Left renal pelvis (tissue), 4 donors: ENCODE measurements at regions not wholly inside any gene's neighbourhood (a gene's known extent, or its start where the extent isn't known, plus 50 kb on each side); places are given as distances from the start of the nearest gene placed in this dataset.

Source experiments
- DNase-seq, 4 donors: peaks; one replicate each; pipeline ENCODE4 v3.0.0-alpha.2; 2013; ENCODE audit warnings: low read depth in 4 of 4, low spot score in 3 of 4

DNA sequence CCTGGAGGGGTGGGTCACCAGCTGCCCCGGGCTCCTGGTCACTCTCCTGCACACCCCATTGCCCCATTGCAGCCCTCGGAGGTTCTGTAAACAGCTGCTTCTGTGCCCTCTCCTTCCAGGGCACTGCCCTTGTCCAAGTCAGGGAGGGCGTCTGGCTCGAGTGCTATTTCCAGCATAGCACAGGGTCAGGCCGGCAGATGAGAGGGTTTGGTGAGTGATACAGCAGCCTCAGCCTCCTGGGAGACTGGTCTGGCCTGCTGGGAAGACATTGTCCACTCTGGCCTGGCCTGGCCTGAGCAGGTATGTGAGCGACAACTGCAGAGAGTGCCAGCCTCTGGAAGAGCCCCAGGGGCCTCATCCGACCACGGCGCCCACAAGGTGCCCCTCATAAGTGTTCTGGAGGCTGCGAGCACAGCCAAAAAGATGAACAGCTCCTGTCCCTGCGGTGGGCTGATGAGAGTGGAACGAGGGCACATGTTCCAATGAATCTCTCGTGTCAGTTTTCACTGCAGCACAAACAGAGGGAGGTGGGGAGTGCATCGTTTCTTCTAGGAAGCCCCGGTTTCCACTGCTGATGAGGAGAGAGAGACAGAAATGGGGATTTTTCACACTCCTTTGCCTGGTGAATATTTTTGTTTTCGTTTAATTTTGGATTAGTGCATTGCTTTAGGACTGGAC, 105.8 kb upstream of the SDK2 start:
- no peak for DNase-seq

DNA sequence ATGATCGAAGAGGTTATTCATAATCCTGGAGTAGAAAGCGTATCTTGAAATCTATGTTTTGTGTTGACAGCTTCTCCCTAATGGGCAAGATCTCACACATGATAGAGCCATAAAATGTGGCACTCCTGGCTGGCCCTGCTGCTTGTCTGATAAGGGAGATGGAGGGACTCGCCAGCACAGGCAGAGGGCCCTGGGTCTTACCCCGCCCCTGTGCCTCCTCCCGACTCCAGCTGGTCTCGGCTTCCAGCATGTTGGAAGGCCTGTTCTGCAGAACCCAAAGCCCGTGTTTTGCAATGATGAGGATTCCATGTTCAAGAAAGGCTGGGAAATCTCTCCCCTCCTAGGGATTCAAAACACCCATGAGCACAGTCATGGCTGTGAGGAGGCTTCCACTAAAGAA, 106.7 kb upstream of the SDK2 start:
- DNase-seq = no peak

DNA sequence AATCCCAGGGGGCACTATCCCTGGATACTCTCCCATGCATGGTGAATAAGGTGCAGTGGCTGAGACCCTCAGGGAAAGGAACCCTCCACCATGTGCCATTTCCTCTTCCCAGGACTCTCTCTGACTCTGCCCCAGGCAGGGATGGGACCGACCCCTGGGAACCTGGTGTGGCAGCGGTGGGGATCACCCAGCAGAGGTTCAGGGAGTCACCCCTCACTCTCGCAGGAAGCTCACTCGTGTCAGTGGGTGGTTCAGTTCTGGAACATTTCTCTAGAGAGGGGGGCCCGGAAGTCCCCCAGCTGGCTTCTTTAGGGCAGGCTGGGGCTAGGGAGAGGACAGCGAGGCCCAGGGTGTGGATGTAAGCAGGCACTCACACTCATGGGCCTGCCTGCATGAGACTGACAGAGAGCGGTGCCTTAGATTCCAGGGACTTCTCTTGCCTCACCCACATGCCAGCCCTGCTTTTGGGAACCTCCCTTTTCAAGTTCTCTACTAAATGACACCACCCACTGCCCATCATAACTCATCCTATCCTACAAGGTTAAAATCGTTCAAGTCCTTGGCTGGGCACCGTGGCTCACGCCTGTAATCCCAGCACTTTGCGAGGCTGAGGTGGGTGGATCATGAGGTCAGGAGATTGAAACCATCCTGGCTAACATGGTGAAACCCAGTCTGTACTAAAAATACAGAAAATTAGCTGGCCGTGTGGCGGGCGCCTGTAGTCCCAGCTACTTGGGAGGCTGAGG, 109.7 kb upstream of the SDK2 start:
- no peak for DNase-seq

DNA sequence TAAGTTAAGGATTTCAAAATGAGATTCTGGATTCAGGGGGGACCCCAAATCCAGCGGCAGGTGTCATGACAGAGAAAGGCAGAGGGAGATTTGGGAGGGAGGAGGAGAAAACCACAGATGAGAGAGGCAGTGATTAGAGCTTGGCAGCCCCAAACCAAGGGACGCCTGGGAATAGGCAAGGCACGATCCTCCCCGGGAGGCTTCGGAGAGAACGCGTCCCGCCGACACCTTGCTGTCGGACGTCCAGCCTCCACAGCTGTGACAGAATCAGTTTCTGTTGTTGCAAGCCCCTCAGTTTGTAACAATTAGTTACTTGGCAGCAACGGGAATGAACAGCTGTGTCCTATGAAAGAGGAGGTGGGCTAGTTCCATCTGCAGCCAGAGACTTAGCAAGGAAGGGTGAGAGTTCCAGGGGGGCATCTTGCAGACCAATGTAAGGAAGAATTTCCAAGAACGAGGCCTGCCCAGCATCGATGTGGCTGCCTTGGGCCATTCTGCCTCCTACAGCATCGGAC, 110.7 kb upstream of the SDK2 start:
- no peak for DNase-seq

DNA sequence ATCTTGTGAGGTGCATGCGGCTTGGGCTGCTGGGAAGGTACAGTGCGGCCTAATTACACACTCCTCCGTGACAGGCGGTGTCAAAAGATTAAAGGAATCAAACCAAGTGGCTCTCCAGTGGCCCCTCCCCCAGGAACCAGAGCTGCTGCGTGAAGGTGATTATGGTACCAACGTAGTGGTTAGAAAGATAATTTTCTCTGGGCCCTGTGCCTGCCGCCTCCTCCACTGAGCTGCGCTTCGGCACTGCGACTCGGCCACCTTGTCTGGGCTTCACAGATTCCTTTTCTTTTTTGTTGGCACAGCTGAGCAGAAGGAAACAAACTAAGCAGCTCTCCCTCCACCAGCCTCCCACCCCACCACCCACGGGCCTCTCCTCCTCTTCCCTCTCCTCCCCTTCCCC, 113.2 kb upstream of the SDK2 start:
- no peak for DNase-seq

DNA sequence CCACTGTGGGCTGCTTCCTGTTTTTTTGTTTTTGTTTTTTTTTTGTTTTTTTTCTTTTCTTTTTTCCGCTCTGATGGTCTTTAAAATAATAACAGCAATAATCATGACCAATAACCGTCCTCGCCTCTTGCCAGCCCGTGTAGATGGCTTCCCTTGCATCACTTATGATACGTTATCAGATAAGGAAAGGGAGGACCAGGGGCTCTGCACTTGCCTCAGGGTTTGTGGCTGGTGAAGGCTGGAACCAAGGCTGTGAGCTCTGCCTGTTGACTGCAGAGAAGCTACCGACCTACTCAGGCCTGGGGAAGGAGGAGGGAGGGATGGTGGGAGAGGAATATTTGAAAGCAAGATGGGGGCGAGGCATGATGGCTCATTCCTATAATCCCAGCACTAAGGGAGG, 114.0 kb upstream of the SDK2 start:
- no peak for DNase-seq

DNA sequence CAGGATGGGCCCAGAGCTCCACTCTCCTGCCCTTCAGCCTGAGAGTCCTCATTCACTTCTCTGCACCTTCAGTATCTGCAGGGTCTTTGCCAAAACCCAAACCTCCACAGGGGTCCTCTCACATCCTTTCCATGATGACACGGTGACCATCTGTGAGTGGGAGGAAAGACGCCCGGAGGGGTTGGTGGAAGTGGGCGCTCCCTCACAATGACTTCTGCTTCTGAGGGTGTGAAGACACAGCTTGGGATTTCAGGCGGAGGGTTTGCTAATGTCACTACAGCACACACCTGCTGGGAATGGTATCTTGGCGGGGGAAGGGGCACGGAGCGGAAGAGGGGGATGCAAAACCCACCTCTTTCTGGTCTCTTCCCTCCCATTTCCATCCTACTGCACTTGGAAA, 115.1 kb upstream of the SDK2 start:
- no peak for DNase-seq

DNA sequence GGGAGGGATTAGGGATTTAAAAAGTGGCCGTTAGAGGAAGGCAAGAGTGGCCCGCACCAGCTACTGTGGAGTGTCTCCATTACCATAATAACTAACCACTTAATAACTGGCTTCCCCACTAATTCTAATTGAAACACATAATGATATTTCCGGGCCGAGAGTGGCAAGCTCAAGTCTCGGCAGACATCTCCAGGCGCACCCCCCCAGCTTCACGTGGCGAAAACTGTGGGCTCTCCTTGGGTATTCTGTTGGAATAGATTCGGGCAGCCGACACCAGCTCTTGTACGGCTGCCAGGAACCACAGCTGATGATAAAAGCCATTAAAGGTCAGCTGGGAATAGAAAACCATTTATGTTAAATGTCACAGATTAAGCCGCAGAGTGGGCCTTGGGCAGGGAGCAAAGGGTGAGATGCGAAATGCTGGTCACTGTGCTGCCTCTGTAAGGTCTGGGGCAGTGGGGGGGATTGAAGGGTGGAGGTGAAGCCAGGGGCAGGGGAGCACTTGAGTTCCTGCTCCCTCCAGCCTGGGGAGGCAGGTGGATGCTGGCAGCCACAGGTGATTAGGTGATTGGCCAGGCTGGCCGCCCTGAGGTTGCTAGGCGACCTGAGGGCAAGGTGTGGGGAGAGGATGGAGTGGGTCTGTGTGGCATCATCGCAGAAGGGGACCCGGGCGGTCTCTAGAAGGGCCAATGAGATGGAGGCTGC, 115.6 kb upstream of the SDK2 start:
- DNase-seq = no peak

DNA sequence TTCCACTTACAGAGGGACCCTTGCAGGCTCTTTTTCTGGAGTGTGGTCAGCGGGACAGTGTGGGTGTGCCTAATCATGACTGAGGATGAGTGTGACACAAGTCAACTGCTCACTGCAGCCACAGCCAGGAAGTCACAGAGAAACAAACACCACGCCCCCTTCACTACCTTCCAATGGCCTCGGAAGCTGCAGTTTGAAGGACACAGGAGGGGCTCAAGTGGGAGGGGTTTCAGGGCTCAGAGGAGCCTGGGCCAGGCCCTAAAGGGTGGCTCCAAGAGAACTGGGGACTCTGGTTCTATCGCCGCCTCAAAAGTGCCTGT, 116.2 kb upstream of the SDK2 start:
- no peak for DNase-seq

DNA sequence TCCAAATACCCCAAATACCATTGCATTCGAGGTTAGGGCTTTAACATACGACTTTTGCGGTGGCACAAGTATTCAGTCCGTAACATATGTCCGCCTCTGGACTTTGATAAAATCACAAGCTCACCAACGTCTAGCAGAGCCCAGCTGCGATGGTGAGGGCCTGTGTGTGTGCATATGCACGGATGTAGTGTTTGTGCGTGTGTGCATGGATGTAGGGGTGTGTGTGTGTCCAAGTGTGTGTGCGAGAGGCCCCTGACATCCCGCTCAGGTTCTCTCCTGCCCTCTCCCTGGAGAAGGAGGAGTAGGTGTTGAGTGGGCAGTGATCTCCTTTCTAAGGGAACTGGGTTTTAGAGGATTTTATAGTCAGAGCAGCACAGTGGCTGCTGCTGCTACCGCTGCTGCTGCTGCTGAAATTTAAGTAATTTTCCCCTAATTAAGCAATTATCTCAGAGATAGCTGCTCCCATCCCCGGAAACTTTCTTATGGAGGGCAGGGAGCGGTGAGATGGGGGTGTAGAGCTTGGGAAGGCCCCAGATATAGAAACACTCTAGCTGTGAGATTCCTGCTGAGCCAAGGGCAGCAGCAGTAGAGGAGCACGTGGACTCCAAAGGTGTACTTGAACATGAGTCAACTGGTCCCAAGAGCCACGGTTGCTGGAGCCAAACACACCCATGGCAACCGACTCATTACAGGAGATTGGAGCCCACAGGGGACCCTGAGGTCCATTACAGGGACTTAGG, 121.7 kb upstream of the SDK2 start:
- DNase-seq = no peak

DNA sequence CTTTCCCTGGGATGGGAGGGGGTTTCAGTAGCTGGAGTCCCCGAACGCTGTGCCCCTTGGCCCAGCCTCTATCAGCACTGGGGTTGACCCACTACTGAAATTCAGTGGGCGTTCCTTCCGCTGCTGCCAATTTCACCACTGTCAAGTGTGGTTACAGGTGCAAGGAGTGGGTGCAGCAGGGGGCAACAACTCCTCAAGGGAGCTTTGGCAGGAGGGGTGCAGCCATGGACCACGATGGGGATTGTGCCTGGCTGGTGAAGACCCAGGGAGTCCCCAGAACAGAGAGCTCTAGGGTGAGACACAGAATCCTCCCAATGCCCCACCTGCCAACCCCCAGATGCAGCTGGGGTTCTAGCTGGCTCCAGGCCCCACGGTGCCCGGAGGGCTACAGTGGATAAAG, 123.5 kb upstream of the SDK2 start:
- no peak for DNase-seq

DNA sequence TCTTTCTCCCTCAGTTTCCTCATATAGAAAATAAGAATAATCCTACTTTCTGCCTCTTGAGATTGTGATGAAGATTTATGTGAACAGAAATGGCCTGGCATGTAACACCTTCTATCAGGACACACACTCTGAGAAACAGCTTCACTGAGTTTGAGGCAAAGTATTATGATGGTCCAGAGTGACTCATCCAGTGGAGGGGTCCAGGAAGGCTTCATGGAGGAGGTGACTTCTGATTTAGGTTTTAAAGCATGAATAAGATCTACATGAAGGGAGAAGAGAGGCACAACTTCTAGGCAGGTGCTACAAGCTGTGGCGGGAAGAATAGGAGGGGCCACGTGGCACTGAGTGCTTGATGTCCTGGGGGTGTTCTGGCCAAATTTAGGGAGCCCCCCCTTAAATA, 124.4 kb upstream of the SDK2 start:
- no peak for DNase-seq

DNA sequence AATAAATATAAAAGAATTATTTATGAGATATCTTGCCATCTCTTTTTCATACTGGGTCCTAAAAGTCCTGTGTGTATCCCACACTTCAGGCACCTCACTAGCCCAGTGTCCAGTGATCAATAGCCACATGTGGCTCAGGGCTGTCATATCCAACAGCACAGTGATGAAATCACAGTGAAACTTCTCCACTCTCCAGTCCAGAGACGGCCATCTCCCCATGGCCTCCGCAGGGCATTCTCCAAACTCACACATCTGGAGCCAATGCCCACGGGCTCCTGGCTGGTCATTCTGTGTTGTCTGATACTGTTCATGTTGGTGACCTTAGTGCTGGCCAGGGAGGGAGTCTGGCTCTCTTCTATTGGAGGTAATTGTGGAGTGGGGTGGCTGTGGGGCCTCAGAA, 125.2 kb upstream of the SDK2 start:
- no peak for DNase-seq

DNA sequence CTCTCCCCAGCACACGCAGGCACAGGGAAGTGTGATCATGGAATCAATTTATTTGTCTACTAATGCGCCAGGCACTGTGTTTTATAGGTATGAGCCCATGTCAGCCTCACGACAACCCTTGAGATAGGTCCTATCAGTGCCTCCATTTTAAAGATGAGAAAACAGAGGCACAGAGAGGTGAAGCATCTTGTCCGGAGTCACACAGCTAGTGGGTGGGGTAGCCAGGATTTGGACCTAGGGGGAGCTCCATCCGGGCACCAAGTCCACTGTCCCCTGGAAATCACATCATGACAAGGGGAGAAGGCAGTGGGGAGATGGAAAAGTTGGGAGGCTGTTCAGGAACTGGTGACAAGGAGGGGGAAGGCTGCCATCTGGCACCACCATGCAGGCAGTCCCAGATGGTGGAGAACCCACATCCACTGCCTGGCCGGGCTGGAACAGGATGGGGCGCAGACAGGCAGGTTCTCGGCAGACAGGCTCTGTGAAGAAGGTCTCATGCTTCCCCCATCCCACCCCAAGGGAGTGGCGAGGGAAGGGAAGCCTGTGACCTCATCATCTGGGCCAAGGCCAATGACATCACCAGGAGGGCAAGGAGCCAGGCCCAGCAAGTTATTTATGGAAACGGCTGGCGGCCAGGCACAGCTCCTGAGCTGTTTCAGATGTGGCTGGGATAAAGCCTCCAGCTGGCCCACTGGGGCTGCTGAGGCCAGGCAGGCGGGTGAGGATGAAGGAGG, 126.0 kb upstream of the SDK2 start:
- DNase-seq = peak; percentile 39 to 67 (median 54)

DNA sequence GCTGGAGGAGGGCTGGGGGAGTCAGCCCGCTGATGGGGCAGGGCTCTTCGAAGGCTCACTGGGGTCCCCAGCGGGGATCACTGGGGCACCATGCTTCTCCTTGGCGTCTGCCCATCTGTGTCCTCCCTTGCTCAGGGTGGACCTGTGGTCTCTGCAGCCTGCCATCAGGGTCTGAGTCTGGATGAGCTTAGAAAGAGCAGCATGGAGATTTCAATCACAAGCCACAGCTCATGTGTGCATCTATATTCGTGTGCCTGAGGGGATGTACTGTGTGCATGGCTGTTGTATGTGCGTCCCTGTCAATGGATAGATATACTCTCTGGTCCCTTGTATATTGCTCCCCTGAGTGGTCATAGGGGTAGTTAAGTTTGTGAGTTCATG, 126.6 kb upstream of the SDK2 start:
- DNase-seq = no peak

DNA sequence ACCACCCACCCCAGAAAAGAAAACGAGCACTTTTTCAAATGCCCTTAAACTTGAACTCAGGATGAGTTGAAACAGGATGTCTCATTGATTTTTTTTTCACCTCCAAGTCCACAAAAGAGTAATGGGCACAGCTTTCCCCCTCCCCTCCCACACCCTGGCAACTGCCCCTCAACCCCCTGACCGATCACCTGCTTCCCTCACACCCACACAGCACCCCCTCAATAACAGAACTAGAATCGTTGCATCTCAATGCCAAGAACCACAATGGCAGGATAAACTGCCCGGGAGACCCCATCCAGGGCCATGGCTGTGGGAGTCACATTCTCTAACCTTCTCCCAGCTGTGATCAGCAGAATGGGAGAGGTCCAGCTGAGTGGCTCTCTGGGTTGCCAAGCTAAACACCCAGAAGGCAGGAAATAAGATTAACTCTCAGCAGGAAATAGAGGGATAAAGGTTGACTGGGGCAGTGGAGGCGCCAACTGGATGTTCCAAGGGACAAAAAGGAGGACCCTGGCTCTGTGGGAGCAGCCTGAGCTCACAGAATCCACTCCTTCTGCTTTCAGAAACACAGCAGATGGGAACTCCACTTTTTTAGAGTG, 128.0 kb upstream of the SDK2 start:
- DNase-seq = no peak

DNA sequence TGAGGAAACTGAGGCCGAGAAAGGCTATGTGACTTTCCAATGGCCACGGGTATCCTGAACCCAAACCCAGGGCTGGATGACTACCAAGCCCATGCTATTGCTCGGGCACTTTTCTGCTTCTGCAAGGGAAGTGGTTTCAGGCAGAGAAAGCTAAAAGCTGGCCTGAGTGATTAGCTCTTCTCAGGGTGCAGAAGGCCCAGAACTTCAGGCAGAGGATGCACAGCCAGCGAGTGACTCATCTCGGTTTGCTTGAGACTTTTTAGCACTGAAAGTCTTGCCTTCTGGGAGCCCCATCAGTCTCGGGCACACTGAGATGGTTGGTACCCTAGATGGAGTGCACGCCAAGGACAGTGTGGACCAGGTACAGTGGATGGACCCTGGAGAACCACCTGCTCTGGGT, 129.5 kb upstream of the SDK2 start:
- no peak for DNase-seq

DNA sequence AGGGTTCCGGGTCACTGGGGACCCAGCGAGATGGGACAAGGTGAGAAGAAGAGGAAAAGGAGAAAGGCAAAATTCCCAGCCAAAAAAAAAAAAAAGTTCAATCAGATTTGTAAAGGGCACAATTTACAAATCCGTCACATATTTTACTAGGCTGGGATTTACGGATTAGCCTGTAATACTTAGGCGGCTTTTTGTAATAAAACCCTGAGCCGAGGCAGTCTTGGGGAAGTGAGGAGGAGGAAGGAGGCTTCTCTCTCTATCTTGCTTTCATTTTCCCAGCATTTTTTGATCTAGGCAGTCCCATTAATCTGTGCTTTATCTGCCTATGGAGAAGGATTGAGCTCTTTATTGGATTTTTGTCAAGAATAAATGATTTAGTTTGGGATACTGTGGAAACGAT, 130.6 kb upstream of the SDK2 start:
- no peak for DNase-seq

DNA sequence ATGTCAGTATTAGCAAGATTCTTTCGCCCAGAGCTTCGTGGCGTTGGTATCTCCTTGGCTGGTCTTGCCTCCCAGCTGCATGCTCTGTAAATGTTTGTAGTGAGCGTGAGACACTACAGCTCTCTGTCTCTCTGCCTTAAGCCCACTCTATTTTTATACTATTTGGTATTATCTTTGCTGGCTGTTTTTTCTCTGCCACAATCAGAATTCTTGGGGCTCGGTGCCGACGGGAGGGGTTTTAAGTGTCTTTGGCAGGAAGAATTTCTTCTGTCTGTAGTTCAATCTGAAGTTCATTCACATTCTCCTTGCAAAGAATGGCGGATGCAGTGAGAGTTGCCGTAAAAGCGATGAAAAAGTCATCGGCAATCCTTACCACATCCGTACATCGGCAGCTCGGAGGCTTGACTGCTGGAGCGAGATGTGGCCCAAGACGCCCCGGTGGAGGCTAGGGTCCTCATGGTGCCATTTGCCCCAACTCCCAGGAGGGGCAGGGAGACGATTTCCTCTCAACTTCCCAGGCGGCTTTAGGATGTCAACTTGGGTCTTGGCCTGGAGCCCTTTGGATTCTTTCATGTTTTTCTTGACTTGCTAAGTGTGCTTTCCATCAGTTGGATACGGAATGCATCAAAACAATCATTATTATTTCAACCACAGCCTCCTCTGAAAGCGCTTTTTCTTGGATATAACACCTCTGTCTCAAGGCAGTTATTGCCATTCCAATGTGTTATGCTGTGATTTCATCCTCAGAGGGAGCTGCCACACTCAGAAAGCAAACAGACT, 132.3 kb upstream of the SDK2 start:
- no peak for DNase-seq

DNA sequence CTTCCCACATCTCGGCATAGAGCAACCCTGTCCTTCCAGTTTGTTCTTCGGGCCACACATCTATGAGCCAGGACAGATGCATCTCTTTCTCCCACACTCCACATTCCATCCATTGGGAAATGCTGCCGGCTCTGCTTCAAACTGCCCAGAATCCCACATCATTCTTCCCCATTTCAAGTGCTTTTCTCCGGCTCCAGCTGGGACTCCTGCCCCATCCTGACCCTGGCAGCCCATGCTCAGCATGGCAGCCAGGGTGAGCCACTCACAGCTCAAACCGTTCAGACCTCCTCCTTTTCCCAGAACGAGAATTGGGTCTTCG, 132.8 kb upstream of the SDK2 start:
- DNase-seq = no peak
